ENCODE measurements at regions not wholly inside any gene's neighbourhood (a gene's known extent, or its start where the extent isn't known, plus 50 kb on each side); places are given as distances from the start of the nearest gene placed in this dataset.

DNA sequence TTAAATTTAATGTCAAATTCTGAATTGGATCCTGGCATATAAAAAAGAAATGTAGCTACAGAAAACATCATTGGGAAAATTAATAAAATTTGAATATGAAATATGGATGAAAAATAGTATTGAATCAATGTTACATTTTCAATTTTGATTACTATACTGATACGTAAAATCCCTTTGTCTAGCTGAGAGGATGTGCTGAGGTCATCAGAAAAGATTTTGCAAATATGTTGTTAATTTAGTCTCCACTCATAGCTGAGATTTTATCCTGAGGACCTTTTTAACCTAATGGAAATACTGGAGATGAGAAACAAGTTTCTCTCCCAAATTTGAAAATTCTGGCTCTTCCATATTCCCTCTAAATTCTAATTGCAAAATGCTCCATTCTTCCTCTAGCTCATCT, 84.4 kb upstream of the ADAMTS16 start:
- TF ChIP-seq, protein P1, sequence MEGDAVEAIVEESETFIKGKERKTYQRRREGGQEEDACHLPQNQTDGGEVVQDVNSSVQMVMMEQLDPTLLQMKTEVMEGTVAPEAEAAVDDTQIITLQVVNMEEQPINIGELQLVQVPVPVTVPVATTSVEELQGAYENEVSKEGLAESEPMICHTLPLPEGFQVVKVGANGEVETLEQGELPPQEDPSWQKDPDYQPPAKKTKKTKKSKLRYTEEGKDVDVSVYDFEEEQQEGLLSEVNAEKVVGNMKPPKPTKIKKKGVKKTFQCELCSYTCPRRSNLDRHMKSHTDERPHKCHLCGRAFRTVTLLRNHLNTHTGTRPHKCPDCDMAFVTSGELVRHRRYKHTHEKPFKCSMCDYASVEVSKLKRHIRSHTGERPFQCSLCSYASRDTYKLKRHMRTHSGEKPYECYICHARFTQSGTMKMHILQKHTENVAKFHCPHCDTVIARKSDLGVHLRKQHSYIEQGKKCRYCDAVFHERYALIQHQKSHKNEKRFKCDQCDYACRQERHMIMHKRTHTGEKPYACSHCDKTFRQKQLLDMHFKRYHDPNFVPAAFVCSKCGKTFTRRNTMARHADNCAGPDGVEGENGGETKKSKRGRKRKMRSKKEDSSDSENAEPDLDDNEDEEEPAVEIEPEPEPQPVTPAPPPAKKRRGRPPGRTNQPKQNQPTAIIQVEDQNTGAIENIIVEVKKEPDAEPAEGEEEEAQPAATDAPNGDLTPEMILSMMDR (IDR thresholded peaks at IDR 0.05): no peak
- no peak for TF ChIP-seq POLR2AphosphoS5 (IDR thresholded peaks at IDR 0.05)

Data from prostate gland (tissue), 2 donors.